Limb (tissue), 2 donors: ENCODE measurements at regions not wholly inside any gene's neighbourhood (a gene's known extent, or its start where the extent isn't known, plus 50 kb on each side); places are given as distances from the start of the nearest gene placed in this dataset.

Source experiments
- DNase-seq, 2 donors: peaks; one replicate each; pipeline ENCODE4 v3.0.0-alpha.2; 2016; ENCODE audit errors: extremely low spot score in 2 of 2

GRCh38 chr1:185581020-185581419, 153.2 kb upstream of the HMCN1 start:
- no peak for DNase-seq

GRCh38 chr1:185578293-185578692, 155.9 kb upstream of the HMCN1 start:
- DNase-seq = no peak

GRCh38 chr1:185574139-185574875, 159.9 kb upstream of the HMCN1 start:
- no peak for DNase-seq

- DNase-seq = no peak
Measured at GRCh38 chr1:185573677-185574076, 160.5 kb upstream of the HMCN1 start.

GRCh38 chr1:185573162-185573561, 161.0 kb upstream of the HMCN1 start:
- DNase-seq = no peak

GRCh38 chr1:185570962-185571361, 163.2 kb upstream of the HMCN1 start:
- DNase-seq = no peak

GRCh38 chr1:185568155-185569123, 165.8 kb upstream of the HMCN1 start:
- no peak for DNase-seq

- DNase-seq = no peak
Measured at GRCh38 chr1:185567440-185567839, 166.8 kb upstream of the HMCN1 start.

- no peak for DNase-seq
Measured at GRCh38 chr1:185566995-185567394, 167.2 kb upstream of the HMCN1 start.

GRCh38 chr1:185565302-185565701, 168.9 kb upstream of the HMCN1 start:
- DNase-seq = no peak

GRCh38 chr1:185564816-185565215, 169.4 kb upstream of the HMCN1 start:
- DNase-seq = no peak

GRCh38 chr1:185562461-185563359, 171.5 kb upstream of the HMCN1 start:
- DNase-seq = no peak

GRCh38 chr1:185561629-185562028, 172.6 kb upstream of the HMCN1 start:
- DNase-seq = no peak

- no peak for DNase-seq
Measured at GRCh38 chr1:185560760-185561159, 173.4 kb upstream of the HMCN1 start.

GRCh38 chr1:185559684-185560331, 174.4 kb upstream of the HMCN1 start:
- DNase-seq = no peak

- no peak for DNase-seq
Measured at GRCh38 chr1:185559151-185559550, 175.0 kb upstream of the HMCN1 start.

- DNase-seq = no peak
Measured at GRCh38 chr1:185556561-185556960, 177.6 kb upstream of the HMCN1 start.

- DNase-seq = no peak
Measured at GRCh38 chr1:185555743-185556142, 178.4 kb upstream of the HMCN1 start.

- no peak for DNase-seq
Measured at GRCh38 chr1:185551008-185551407, 183.2 kb upstream of the HMCN1 start.

- no peak for DNase-seq
Measured at GRCh38 chr1:185549906-185550305, 184.3 kb upstream of the HMCN1 start.

GRCh38 chr1:185546029-185546428, 188.2 kb upstream of the HMCN1 start:
- DNase-seq = no peak
